Caco-2 (cell line): ENCODE measurements at regions not wholly inside any gene's neighbourhood (a gene's known extent, or its start where the extent isn't known, plus 50 kb on each side); places are given as distances from the start of the nearest gene placed in this dataset.

ENCODE experiments used
- BruUV-seq: library from RNA; stranded (reverse); fragments of 400-500 nt; replicated peaks from 2 replicates; lab custom pipeline; 2021; lab: Mats Ljungman, UMichigan
- CTCF ChIA-PET: fragments of 300-600 bp; sonication (Branson Sonifier 250); formaldehyde crosslinking; loops from one replicate; lab custom pipeline; 2022; ENCODE audit warnings: antibody characterized with exemption; lab: Charles Lee
- POLR2A ChIA-PET: fragments of 300-600 bp; sonication (Branson Sonifier 250); formaldehyde crosslinking; loops from one replicate; lab custom pipeline; 2022; ENCODE audit warnings: antibody characterized with exemption; lab: Charles Lee
- DNase-seq, 2 experiments: peaks; one replicate each; pipeline versions ENCODE4 v3.0.0 to v3.0.0-alpha.2; 2020 to 2022
- H3K27me3 ChIP-seq: replicated peaks from 2 replicates; pipeline ENCODE4 v1.6.0; 2011; ENCODE audit warnings: low read length; ENCODE audit not compliant: control insufficient read depth, insufficient read depth
- H3K36me3 ChIP-seq: 2 replicates; pipeline ENCODE4 v1.5.1; 2011; ENCODE audit warnings: low read length; ENCODE audit not compliant: control insufficient read depth, insufficient read depth
- H3K4me1 ChIP-seq: fragments of 250-450 bp; sonication (Bioruptor Pico); 2 replicates; pipeline ENCODE4 v1.5.1; 2020; ENCODE audit warnings: mild to moderate bottlenecking
- H3K4me3 ChIP-seq: 2 replicates; pipeline ENCODE4 v1.5.1; 2011; ENCODE audit warnings: low read depth, mild to moderate bottlenecking, control low read depth, low read length
- H3K9me3 ChIP-seq: fragments of 250-450 bp; sonication (Bioruptor Pico); 2 replicates; pipeline ENCODE4 v1.5.1; 2020; ENCODE audit warnings: mild to moderate bottlenecking, moderate library complexity
- H3K27ac Mint-ChIP-seq: one replicate; pipeline ENCODE4 v1.8.0; 2022; ENCODE audit warnings: mixed read lengths; ENCODE audit not compliant: unreplicated experiment
- H3K27me3 Mint-ChIP-seq: one replicate; pipeline ENCODE4 v1.8.0; 2022; ENCODE audit warnings: mixed read lengths; ENCODE audit not compliant: insufficient read depth, unreplicated experiment
- H3K36me3 Mint-ChIP-seq: one replicate; pipeline ENCODE4 v1.8.0; 2022; ENCODE audit warnings: mild to moderate bottlenecking, mixed read lengths; ENCODE audit not compliant: insufficient read depth, unreplicated experiment
- H3K4me1 Mint-ChIP-seq: one replicate; pipeline ENCODE4 v1.8.0; 2022; ENCODE audit warnings: low read depth, mixed read lengths; ENCODE audit not compliant: unreplicated experiment
- H3K4me3 Mint-ChIP-seq: one replicate; pipeline ENCODE4 v1.8.0; 2022; ENCODE audit warnings: mild to moderate bottlenecking, moderate library complexity, mixed read lengths; ENCODE audit not compliant: unreplicated experiment
- H3K9me3 Mint-ChIP-seq: one replicate; pipeline ENCODE4 v1.8.0; 2022; ENCODE audit warnings: mixed read lengths; ENCODE audit not compliant: unreplicated experiment
- intact Hi-C: fragments of 100-400 bp; cut with micrococcal nuclease; formaldehyde crosslinking; loops from one replicate; pipeline ENCODE4 v1.10.0; 2022; ENCODE audit not compliant: unreplicated experiment
- TF ChIP-seq, protein P1 (sequence below), 2 experiments: fragments of 200-600 bp in 1 of 2; IDR thresholded peaks; 1 replicate in 1 of 2; 2 replicates in 1 of 2; pipeline versions ENCODE4 v1.5.1 to v1.8.0; 2011 to 2022; ENCODE audit warnings: antibody characterized with exemption in 1 of 2, control low read depth in 1 of 2, inconsistent platforms in 1 of 2, low read depth in 1 of 2, low read length in 1 of 2, mild to moderate bottlenecking in 1 of 2, moderate library complexity in 1 of 2; ENCODE audit not compliant: insufficient read depth in 1 of 2, severe bottlenecking in 1 of 2, unreplicated experiment in 1 of 2

- Mint-ChIP-seq H3K36me3 (no peaks in the 10 kb centered on the region), H3K9me3 (no peaks in the 10 kb centered on the region), H3K4me3 (no peak overlapping the region), H3K27me3 (no peaks in the 10 kb centered on the region), H3K4me1 (no peaks in the 10 kb centered on the region), H3K27ac (no peak overlapping the region)
- intact Hi-C loops = no loop called here
- BruUV-seq = no TSS peak
- no peak overlapping the region for H3K4me3 ChIP-seq
- no peaks in the 10 kb centered on the region for H3K36me3 ChIP-seq
- DNase-seq = no peak
- H3K27me3 ChIP-seq = no peaks in the 10 kb centered on the region
- H3K4me1 ChIP-seq = no peaks in the 10 kb centered on the region
- H3K9me3 ChIP-seq = no peaks in the 10 kb centered on the region
- TF ChIP-seq, protein P1, sequence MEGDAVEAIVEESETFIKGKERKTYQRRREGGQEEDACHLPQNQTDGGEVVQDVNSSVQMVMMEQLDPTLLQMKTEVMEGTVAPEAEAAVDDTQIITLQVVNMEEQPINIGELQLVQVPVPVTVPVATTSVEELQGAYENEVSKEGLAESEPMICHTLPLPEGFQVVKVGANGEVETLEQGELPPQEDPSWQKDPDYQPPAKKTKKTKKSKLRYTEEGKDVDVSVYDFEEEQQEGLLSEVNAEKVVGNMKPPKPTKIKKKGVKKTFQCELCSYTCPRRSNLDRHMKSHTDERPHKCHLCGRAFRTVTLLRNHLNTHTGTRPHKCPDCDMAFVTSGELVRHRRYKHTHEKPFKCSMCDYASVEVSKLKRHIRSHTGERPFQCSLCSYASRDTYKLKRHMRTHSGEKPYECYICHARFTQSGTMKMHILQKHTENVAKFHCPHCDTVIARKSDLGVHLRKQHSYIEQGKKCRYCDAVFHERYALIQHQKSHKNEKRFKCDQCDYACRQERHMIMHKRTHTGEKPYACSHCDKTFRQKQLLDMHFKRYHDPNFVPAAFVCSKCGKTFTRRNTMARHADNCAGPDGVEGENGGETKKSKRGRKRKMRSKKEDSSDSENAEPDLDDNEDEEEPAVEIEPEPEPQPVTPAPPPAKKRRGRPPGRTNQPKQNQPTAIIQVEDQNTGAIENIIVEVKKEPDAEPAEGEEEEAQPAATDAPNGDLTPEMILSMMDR (IDR thresholded peaks at IDR 0.05; ENCODE audit: insufficient read depth in 1 of 2, low read depth in 1 of 2, low read length in 1 of 2, severe bottlenecking in 1 of 2, unreplicated experiment in 1 of 2) = no peak
- ChIA-PET CTCF (no interaction called here), POLR2A (no interaction called here)
These were observed 463.2 kb upstream of the CDH7 start for GRCh38 chr18:65287652-65288051.

- intact Hi-C loops = no loop called here
- H3K27me3 ChIP-seq = no peaks in the 10 kb centered on the region
- no TSS peak for BruUV-seq
- H3K36me3 ChIP-seq = no peaks in the 10 kb centered on the region
- Mint-ChIP-seq H3K4me3 (no peak overlapping the region), H3K9me3 (no peaks in the 10 kb centered on the region), H3K4me1 (no peaks in the 10 kb centered on the region), H3K27me3 (peaks cover 2% of the 10 kb centered on the region), H3K27ac (no peak overlapping the region), H3K36me3 (no peaks in the 10 kb centered on the region)
- no peak for DNase-seq
- ChIA-PET POLR2A (no interaction called here), CTCF (no interaction called here)
- H3K4me1 ChIP-seq = no peaks in the 10 kb centered on the region
- TF ChIP-seq, protein P1 (IDR thresholded peaks at IDR 0.05; ENCODE audit: insufficient read depth in 1 of 2, low read depth in 1 of 2, low read length in 1 of 2, severe bottlenecking in 1 of 2, unreplicated experiment in 1 of 2) = no peak
- H3K4me3 ChIP-seq = no peak overlapping the region
- H3K9me3 ChIP-seq = no peaks in the 10 kb centered on the region
These were observed 468.7 kb upstream of the CDH7 start for GRCh38 chr18:65282096-65282495.

DNA sequence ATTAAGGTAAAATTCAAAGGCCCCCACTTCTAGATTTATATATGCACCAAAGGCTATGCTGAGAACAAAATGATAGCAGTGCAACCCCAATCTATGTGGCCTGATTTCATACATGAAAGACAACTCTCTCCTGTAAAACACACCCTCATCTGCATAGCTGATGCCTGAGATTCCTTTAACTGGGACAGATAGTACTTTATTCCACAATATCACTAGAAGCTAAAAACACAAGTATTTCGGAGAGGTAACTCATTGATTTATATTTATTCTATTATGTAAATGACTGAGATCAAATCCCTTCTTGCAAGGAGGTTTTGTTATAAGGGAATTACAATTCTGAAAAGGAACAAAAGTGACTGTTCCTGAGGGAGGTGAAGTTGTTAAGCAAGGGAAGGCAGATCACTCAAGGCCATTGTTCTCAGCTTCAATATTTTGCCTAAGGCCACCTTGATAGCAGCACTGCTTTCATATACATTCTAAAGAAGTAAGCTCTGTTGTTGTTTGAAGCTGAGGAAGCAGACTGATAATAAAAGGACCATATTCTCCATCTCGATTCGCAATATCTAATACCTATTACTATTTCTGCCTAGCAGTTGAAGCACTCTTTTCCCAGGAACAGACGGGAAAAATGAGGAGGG, 471.0 kb upstream of the CDH7 start:
- Mint-ChIP-seq H3K27me3 (peaks cover 2% of the 10 kb centered on the region), H3K4me3 (no peak overlapping the region), H3K36me3 (no peaks in the 10 kb centered on the region), H3K4me1 (no peaks in the 10 kb centered on the region), H3K27ac (no peak overlapping the region), H3K9me3 (no peaks in the 10 kb centered on the region)
- TF ChIP-seq, protein P1 (IDR thresholded peaks at IDR 0.05; ENCODE audit: insufficient read depth in 1 of 2, low read depth in 1 of 2, low read length in 1 of 2, severe bottlenecking in 1 of 2, unreplicated experiment in 1 of 2) = no peak
- Histone ChIP-seq H3K4me3 (no peak overlapping the region), H3K27me3 (no peaks in the 10 kb centered on the region), H3K36me3 (no peaks in the 10 kb centered on the region), H3K4me1 (no peaks in the 10 kb centered on the region), H3K9me3 (no peaks in the 10 kb centered on the region)
- no peak for DNase-seq
- POLR2A ChIA-PET = no interaction called here
- CTCF ChIA-PET = no interaction called here
- BruUV-seq = no TSS peak
- intact Hi-C loops = no loop called here
